ENCODE measurements at regions not wholly inside any gene's neighbourhood (a gene's known extent, or its start where the extent isn't known, plus 50 kb on each side); places are given as distances from the start of the nearest gene placed in this dataset.

- ChIA-PET CTCF (ENCODE audit: low intra/inter-chr PET ratio) (no interaction called here), POLR2A (no interaction called here)
- Histone ChIP-seq H3K9ac (ENCODE audit: insufficient read depth in 1 of 2, low read depth in 2 of 2, low read length in 2 of 2) (no peak overlapping the region), H3K4me1 (replicated peaks in 1 of 2; ENCODE audit: control insufficient read depth in 2 of 2, insufficient read depth in 2 of 2, low read length in 2 of 2) (no peaks in the 10 kb centered on the region), H3K36me3 (ENCODE audit: control insufficient read depth, insufficient read depth, low read length) (no peaks in the 10 kb centered on the region), H3K4me2 (ENCODE audit: insufficient read depth, low read length) (no peak overlapping the region), H3K27me3 (ENCODE audit: control insufficient read depth in 2 of 2, insufficient read depth in 2 of 2, low read length in 2 of 2) (no peaks in the 10 kb centered on the region), H3K79me2 (ENCODE audit: control insufficient read depth, insufficient read depth, low read length) (no peaks in the 10 kb centered on the region), H3K27ac (ENCODE audit: extremely low read depth, low read depth, low read length) (no peak overlapping the region), H3K4me3 (no peak overlapping the region), H4K20me1 (replicated peaks; ENCODE audit: control insufficient read depth, insufficient read depth, low read length) (no peaks in the 10 kb centered on the region), H3K9me1 (ENCODE audit: control insufficient read depth, insufficient read depth, low read length) (no peaks in the 10 kb centered on the region), H3K9me3 (replicated peaks; ENCODE audit: control insufficient read depth, insufficient read depth, low read depth, low read length) (no peaks in the 10 kb centered on the region), H2AFZ (ENCODE audit: low read depth, low read length) (no peak overlapping the region)
- intact Hi-C loops (cut with micrococcal nuclease) (no loop called here), in situ Hi-C loops (cut with MboI) (no loop called here)
- WGBS (ENCODE audit: insufficient coverage, low coverage, missing lambda C conversion rate) = 0% methylated on average over 5 of the region's 5 CpGs
- FAIRE-seq (no peak), DNase-seq (ENCODE audit: extremely low read depth in 1 of 4, low spot score in 3 of 4) (no peak), ATAC-seq (no peak)
- TF ChIP-seq SMAD2 (IDR thresholded peaks at IDR 0.05; ENCODE audit: low read depth, low read length) (no peak), SRSF9 (IDR thresholded peaks at IDR 0.05; ENCODE audit: borderline replicate concordance, low read depth, low read length) (no peak), ZNF146 (CRISPR knock-in tag; IDR thresholded peaks at IDR 0.05; ENCODE audit: unreplicated experiment) (no peak), SAFB2 (IDR thresholded peaks at IDR 0.05; ENCODE audit: borderline replicate concordance, low read depth, low read length, severe bottlenecking) (no peak), HSF4 (CRISPR knock-in tag; IDR thresholded peaks at IDR 0.05; ENCODE audit: borderline replicate concordance) (no peak)
- BruUV-seq (replicated peaks) = no TSS peak
These were observed 299.7 kb upstream of the AADAT start for GRCh38 chr4:170389411-170389810.

- H4K20me1 ChIP-seq (replicated peaks; ENCODE audit: control insufficient read depth, insufficient read depth, low read length) = no peaks in the 10 kb centered on the region
- no peaks in the 10 kb centered on the region for H3K9me1 ChIP-seq (ENCODE audit: control insufficient read depth, insufficient read depth, low read length)
- WGBS (ENCODE audit: insufficient coverage, low coverage, missing lambda C conversion rate) = 0% methylated on average over 1 of the region's 1 CpG
- H3K4me2 ChIP-seq (ENCODE audit: insufficient read depth, low read length) = no peak overlapping the region
- H3K36me3 ChIP-seq (ENCODE audit: control insufficient read depth, insufficient read depth, low read length) = no peaks in the 10 kb centered on the region
- no peaks in the 10 kb centered on the region for H3K27me3 ChIP-seq (ENCODE audit: control insufficient read depth in 2 of 2, insufficient read depth in 2 of 2, low read length in 2 of 2)
- no peak overlapping the region for H2AFZ ChIP-seq (ENCODE audit: low read depth, low read length)
- ChIA-PET CTCF (ENCODE audit: low intra/inter-chr PET ratio) (no interaction called here), POLR2A (no interaction called here)
- no peaks in the 10 kb centered on the region for H3K79me2 ChIP-seq (ENCODE audit: control insufficient read depth, insufficient read depth, low read length)
- in situ Hi-C loops (cut with MboI) = no loop called here
- ATAC-seq = no peak
- intact Hi-C loops (cut with micrococcal nuclease) = no loop called here
- DNase-seq (ENCODE audit: extremely low read depth in 1 of 4, low spot score in 3 of 4) = no peak
- H3K27ac ChIP-seq (ENCODE audit: extremely low read depth, low read depth, low read length) = no peak overlapping the region
- no peak for FAIRE-seq
- no peaks in the 10 kb centered on the region for H3K4me1 ChIP-seq (replicated peaks in 1 of 2; ENCODE audit: control insufficient read depth in 2 of 2, insufficient read depth in 2 of 2, low read length in 2 of 2)
- no peak overlapping the region for H3K9ac ChIP-seq (ENCODE audit: insufficient read depth in 1 of 2, low read depth in 2 of 2, low read length in 2 of 2)
- no peak overlapping the region for H3K4me3 ChIP-seq
- H3K9me3 ChIP-seq (replicated peaks; ENCODE audit: control insufficient read depth, insufficient read depth, low read depth, low read length) = no peaks in the 10 kb centered on the region
- BruUV-seq (replicated peaks) = no TSS peak
- TF ChIP-seq STAT6 (CRISPR knock-in tag; IDR thresholded peaks at IDR 0.05) = no peak
- TF ChIP-seq SETDB1 (IDR thresholded peaks at IDR 0.05; ENCODE audit: low read length) = no peak
- no peak for TF ChIP-seq ID3 (CRISPR knock-in tag; IDR thresholded peaks at IDR 0.05)
- no peak for TF ChIP-seq ID3 (tag; IDR thresholded peaks at IDR 0.05)
- no peak for TF ChIP-seq ZNF512 (tag; IDR thresholded peaks at IDR 0.05)
- TF ChIP-seq SP1 (CRISPR knock-in tag; IDR thresholded peaks at IDR 0.05) = no peak
- no peak for TF ChIP-seq HDAC6 (IDR thresholded peaks at IDR 0.05; ENCODE audit: low read depth, low read length)
These were observed 298.5 kb upstream of the AADAT start for GRCh38 chr4:170388255-170388654.

Data from K562 (cell line).